HepG2 (cell line): ENCODE measurements at regions not wholly inside any gene's neighbourhood (a gene's known extent, or its start where the extent isn't known, plus 50 kb on each side); places are given as distances from the start of the nearest gene placed in this dataset.

Experiments
- ATAC-seq: fragments of 200-7000 bp; cut with Tn5 transposase; 3 replicates; pipeline ENCODE4 v1.9.1; 2020; ENCODE audit warnings: mild to moderate bottlenecking, moderate library complexity
- BruUV-seq: library from RNA; stranded (reverse); fragments of 400-500 nt; replicated peaks from 2 replicates; lab custom pipeline; 2021; lab: Mats Ljungman, UMichigan
- CTCF ChIA-PET: fragments of 300-600 bp; formaldehyde crosslinking; extraction: SDS; loops from one replicate; lab custom pipeline; 2021; ENCODE audit warnings: low total read pairs, inconsistent platforms, low intra/inter-chr PET ratio; lab: Yijun Ruan, JAX
- POLR2A ChIA-PET: fragments of 350-600 bp; sonication (Branson Sonifier 250); formaldehyde crosslinking; loops from one replicate; lab custom pipeline; 2020; ENCODE audit warnings: antibody characterized with exemption, inconsistent platforms; lab: Yijun Ruan, JAX
- DNase-seq: peaks from one replicate; pipeline ENCODE4 v3.0.0-alpha.2; 2015; ENCODE audit warnings: low spot score
- FAIRE-seq: peaks from 3 replicates; lab custom pipeline; 2011; peaks lifted over from hg19 to GRCh38; lab: Jason Lieb, UNC
- H2AFZ ChIP-seq: one replicate; pipeline ENCODE4 v1.6.1; 2011; ENCODE audit warnings: low read length, inconsistent platforms
- H3K27ac ChIP-seq: fragments of 300-600 bp; 3 replicates; pipeline ENCODE4 v1.8.0; 2011; ENCODE audit warnings: mixed run types, mild to moderate bottlenecking, mixed read lengths, low read length, inconsistent platforms; ENCODE audit not compliant: insufficient read depth; ENCODE audit errors: extremely low read length
- H3K27me3 ChIP-seq, 2 experiments: fragments of 200-600 bp in 1 of 2; 2 replicates in 1 of 2; 3 replicates in 1 of 2; pipeline versions ENCODE4 v1.6.0 to v1.8.0; 2011; ENCODE audit warnings: low read length in 2 of 2, mild to moderate bottlenecking in 2 of 2, moderate library complexity in 2 of 2, inconsistent platforms in 1 of 2; ENCODE audit not compliant: insufficient read depth in 2 of 2, control insufficient read depth in 1 of 2
- H3K36me3 ChIP-seq, 2 experiments: fragments of 200-600 bp in 1 of 2; replicated peaks in 1 of 2; 2 replicates in 1 of 2; 3 replicates in 1 of 2; pipeline versions ENCODE4 v1.5.1 to v1.8.0; 2011; ENCODE audit warnings: low read length in 2 of 2, inconsistent platforms in 1 of 2; ENCODE audit not compliant: insufficient read depth in 2 of 2, control insufficient read depth in 1 of 2
- H3K4me1 ChIP-seq: 2 replicates; pipeline ENCODE4 v1.5.1; 2012; ENCODE audit warnings: low read length, inconsistent platforms; ENCODE audit not compliant: insufficient read depth
- H3K4me2 ChIP-seq: 2 replicates; pipeline ENCODE4 v1.6.0; 2011; ENCODE audit warnings: low read depth, low read length, inconsistent platforms
- H3K4me3 ChIP-seq, 3 experiments: fragments of 200-600 bp in 1 of 3; sonication (generic), shearing (Covaris generic) in 1 of 3; replicated peaks in 1 of 3; 2 replicates each; pipeline ENCODE4 v1.5.1; 2011 to 2016; ENCODE audit warnings: low read length in 3 of 3, inconsistent platforms in 2 of 3, low read depth in 2 of 3, mild to moderate bottlenecking in 2 of 3, control low read depth in 1 of 3, mixed read lengths in 1 of 3; ENCODE audit not compliant: insufficient read depth in 1 of 3
- H3K79me2 ChIP-seq: one replicate; pipeline ENCODE4 v1.6.1; 2011; ENCODE audit warnings: low read length, inconsistent platforms; ENCODE audit not compliant: insufficient read depth
- H3K9ac ChIP-seq: 2 replicates; pipeline ENCODE4 v1.6.0; 2011; ENCODE audit warnings: mild to moderate bottlenecking, low read depth, low read length, inconsistent platforms; ENCODE audit not compliant: insufficient read depth
- H3K9me3 ChIP-seq: 2 replicates; pipeline ENCODE4 v1.5.1; 2012; ENCODE audit warnings: mild to moderate bottlenecking, low read length
- H4K20me1 ChIP-seq: 2 replicates; pipeline ENCODE4 v1.6.0; 2011; ENCODE audit warnings: inconsistent platforms, mild to moderate bottlenecking, low read length, moderate library complexity; ENCODE audit not compliant: insufficient read depth
- ARHGAP35 ChIP-seq: sonication (generic); formaldehyde crosslinking; IDR thresholded peaks from 2 replicates; pipeline ENCODE4 v1.9.0; 2022; ENCODE audit warnings: mild to moderate bottlenecking, inconsistent platforms, moderate library complexity, missing genetic modification reagents, borderline replicate concordance
- BCL6 ChIP-seq: IDR thresholded peaks from 2 replicates; pipeline ENCODE4 v1.6.1; 2016; ENCODE audit warnings: missing genetic modification reagents, missing compliant biosample characterization
- CBX2 ChIP-seq, 2 experiments: fragments of 200-600 bp in 1 of 2; sonication (generic); formaldehyde crosslinking in 1 of 2; IDR thresholded peaks; 2 replicates each; pipeline versions ENCODE4 v1.7.0 to v1.8.1; 2018 to 2022; ENCODE audit warnings: low read depth in 2 of 2, low read length in 1 of 2, mild to moderate bottlenecking in 1 of 2, missing genetic modification reagents in 1 of 2
- DNMT3B ChIP-seq: conservative IDR thresholded peaks from 2 replicates; pipeline ENCODE4 v1.6.1; 2016; ENCODE audit warnings: missing biosample characterization, control low read depth
- EEA1 ChIP-seq: sonication (generic); formaldehyde crosslinking; IDR thresholded peaks from 2 replicates; pipeline ENCODE4 v1.5.1; 2020; ENCODE audit warnings: mild to moderate bottlenecking, missing genetic modification reagents, borderline replicate concordance
- EZH2 ChIP-seq: conservative IDR thresholded peaks from 2 replicates; pipeline ENCODE4 v1.6.1; 2012; ENCODE audit warnings: mild to moderate bottlenecking, low read depth, low read length, moderate library complexity
- IKZF4 ChIP-seq: sonication (generic); formaldehyde crosslinking; IDR thresholded peaks from 2 replicates; pipeline ENCODE4 v1.5.1; 2020; ENCODE audit warnings: borderline replicate concordance, mild to moderate bottlenecking, low read depth, missing genetic modification reagents; ENCODE audit errors: not compliant biosample characterization
- JDP2 ChIP-seq: sonication (generic); formaldehyde crosslinking; IDR thresholded peaks from 2 replicates; pipeline ENCODE4 v1.8.1; 2022; ENCODE audit warnings: missing genetic modification reagents, borderline replicate concordance
- KMT2B ChIP-seq: IDR thresholded peaks from 2 replicates; pipeline ENCODE4 v1.6.1; 2016; ENCODE audit warnings: missing genetic modification reagents, missing compliant biosample characterization
- MIXL1 ChIP-seq: IDR thresholded peaks from 2 replicates; pipeline ENCODE4 v1.6.1; 2016
- REL ChIP-seq: sonication (generic); formaldehyde crosslinking; conservative IDR thresholded peaks from 2 replicates; pipeline ENCODE4 v1.8.0; 2022; ENCODE audit warnings: mild to moderate bottlenecking, missing genetic modification reagents, moderate library complexity
- ZNF282 ChIP-seq: fragments of 450-650 bp; IDR thresholded peaks from 2 replicates; pipeline ENCODE4 v1.6.1; 2018; ENCODE audit not compliant: partially characterized antibody
- ZNF335 ChIP-seq: sonication (generic); formaldehyde crosslinking; IDR thresholded peaks from 2 replicates; pipeline ENCODE4 v1.4.0; 2020; ENCODE audit warnings: missing genetic modification reagents
- ZNF432 ChIP-seq: sonication (generic); formaldehyde crosslinking; IDR thresholded peaks from 2 replicates; pipeline ENCODE4 v1.5.0; 2020; ENCODE audit warnings: missing genetic modification reagents, mild to moderate bottlenecking, borderline replicate concordance
- ZNF547 ChIP-seq: sonication (generic); formaldehyde crosslinking; IDR thresholded peaks from 2 replicates; pipeline ENCODE4 v1.5.1; 2020; ENCODE audit warnings: mild to moderate bottlenecking, missing genetic modification reagents
- WGBS: methylation state at CpG from one replicate; pipeline ENCODE4 v1.1.6; 2017; ENCODE audit warnings: low lambda C conversion rate; 5-methylcytosine and 5-hydroxymethylcytosine counted together
- in situ Hi-C: cut with HindIII; loops from 2 replicates; pipeline ENCODE4 v1.10.0; 2017; ENCODE audit warnings: low pct_unique_long_range_greater_than_20kb; ENCODE audit not compliant: extremely low pct_ligation_motif_present
- intact Hi-C: fragments of 100-400 bp; cut with micrococcal nuclease; formaldehyde crosslinking; loops from one replicate; pipeline ENCODE4 v1.10.0; 2022; ENCODE audit not compliant: unreplicated experiment
- TF ChIP-seq, protein P1 (sequence below): sonication (generic); formaldehyde crosslinking; IDR thresholded peaks from 2 replicates; pipeline ENCODE4 v1.4.0; 2020; ENCODE audit warnings: missing genetic modification reagents

DNA sequence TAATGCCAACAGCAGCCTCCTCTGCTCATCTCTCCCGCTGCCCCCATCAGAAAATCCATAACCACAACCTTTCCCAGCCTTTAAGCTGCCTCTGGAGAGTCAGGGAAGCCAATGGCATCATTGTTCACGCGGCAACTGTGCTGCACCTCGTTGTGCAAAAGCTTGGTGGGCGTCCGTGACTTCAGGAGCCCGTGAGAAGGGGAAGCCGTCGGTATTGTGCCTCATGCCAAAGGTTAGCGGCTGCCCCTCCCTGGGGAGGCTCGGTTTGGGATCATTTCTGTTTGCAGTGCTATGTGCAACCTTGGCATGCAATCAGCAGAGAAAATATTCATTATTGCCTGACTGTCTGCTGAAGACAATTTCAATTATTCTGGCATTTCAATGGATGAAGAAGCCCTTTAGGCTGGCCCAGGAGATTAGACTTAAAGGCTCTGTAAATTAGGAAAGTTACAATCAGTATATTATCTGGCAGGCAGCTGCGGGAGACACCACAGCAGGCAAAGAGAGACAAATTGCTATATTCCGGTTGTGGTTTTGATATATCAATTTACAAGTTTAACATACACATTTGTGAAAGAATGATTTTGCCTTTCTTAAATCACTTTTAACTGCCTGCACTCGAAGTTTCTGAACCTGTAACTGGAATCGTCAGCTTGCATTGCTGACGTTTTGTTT lies 244.5 kb downstream of the GATA3 start:
- Histone ChIP-seq H3K4me3 (no peak overlapping the region), H3K36me3 (no peaks in the 10 kb centered on the region), H3K4me2 (no peak overlapping the region), H3K9ac (no peak overlapping the region), H3K27me3 (peaks cover 0 to 39% of the 10 kb centered on the region in 2 experiments; a peak in 2 of 5 replicates), H2AFZ (no peak overlapping the region), H3K27ac (no peak overlapping the region), H3K4me1 (no peaks in the 10 kb centered on the region), H3K79me2 (no peaks in the 10 kb centered on the region), H3K9me3 (no peaks in the 10 kb centered on the region), H4K20me1 (no peaks in the 10 kb centered on the region)
- DNase-seq (no peak), FAIRE-seq (no peak), ATAC-seq (no peak)
- in situ Hi-C loops = no loop called here
- ChIA-PET CTCF (no interaction called here), POLR2A (no interaction called here)
- WGBS = 9% methylated on average over 16 of the region's 16 CpGs
- BruUV-seq = no TSS peak
- intact Hi-C loops = no loop called here
- TF ChIP-seq ZNF282 = no peak
- TF ChIP-seq EZH2 = 0 out of 2 replicates have a peak, but pooled peaks have one; percentile 40
- 0 out of 2 replicates have a peak, but pooled peaks have one; percentile 34 for TF ChIP-seq CBX2 (IDR thresholded peaks at IDR 0.05; ENCODE audit: low read depth, low read length)
- no peak for TF ChIP-seq CBX2 (CRISPR knock-in tag; IDR thresholded peaks at IDR 0.05; ENCODE audit: low read depth)

DNA sequence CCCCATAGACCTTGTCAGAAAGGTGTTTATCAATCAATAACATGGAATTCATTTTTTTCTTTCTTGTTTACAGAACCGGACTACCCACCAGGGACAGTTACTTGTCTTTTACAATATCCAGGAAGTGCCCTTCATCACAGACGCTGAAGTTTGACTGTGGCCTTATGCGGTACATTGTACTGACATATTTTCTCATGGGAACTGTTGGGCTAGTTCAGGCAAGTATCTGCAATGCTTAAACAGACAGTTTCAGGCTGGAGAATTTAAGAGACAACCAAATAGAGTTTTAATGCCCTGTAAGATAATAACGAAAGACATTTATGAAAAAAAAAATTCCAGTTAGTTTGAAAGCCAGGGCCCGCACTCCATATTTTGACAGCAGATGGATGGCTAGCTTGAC lies 246.4 kb downstream of the GATA3 start:
- Histone ChIP-seq H3K4me2 (no peak overlapping the region), H3K4me1 (no peaks in the 10 kb centered on the region), H3K4me3 (no peak overlapping the region), H3K27me3 (peaks cover 0 to 33% of the 10 kb centered on the region in 2 experiments; a peak in 3 of 5 replicates), H3K36me3 (no peaks in the 10 kb centered on the region), H3K27ac (no peak overlapping the region), H3K79me2 (no peaks in the 10 kb centered on the region), H4K20me1 (no peaks in the 10 kb centered on the region), H3K9ac (no peak overlapping the region), H2AFZ (no peak overlapping the region), H3K9me3 (no peaks in the 10 kb centered on the region)
- WGBS = 75% methylated on average over 5 of the region's 5 CpGs
- no TSS peak for BruUV-seq
- ChIA-PET POLR2A (no interaction called here), CTCF (no interaction called here)
- no peak for DNase-seq
- in situ Hi-C loops = no loop called here
- FAIRE-seq = no peak
- ATAC-seq = no peak
- intact Hi-C loops = no loop called here
- TF ChIP-seq ZNF547 (CRISPR knock-in tag) (no peak), ARHGAP35 (no peak), EEA1 (no peak), IKZF4 (CRISPR knock-in tag) (no peak), JDP2 (CRISPR knock-in tag) (no peak), ZNF335 (CRISPR knock-in tag) (no peak), REL (CRISPR knock-in tag) (no peak), MIXL1 (CRISPR knock-in tag) (no peak), BCL6 (CRISPR knock-in tag) (no peak), DNMT3B (CRISPR knock-in tag) (no peak), KMT2B (no peak), ZNF432 (CRISPR knock-in tag) (no peak)
- TF ChIP-seq, protein P1, sequence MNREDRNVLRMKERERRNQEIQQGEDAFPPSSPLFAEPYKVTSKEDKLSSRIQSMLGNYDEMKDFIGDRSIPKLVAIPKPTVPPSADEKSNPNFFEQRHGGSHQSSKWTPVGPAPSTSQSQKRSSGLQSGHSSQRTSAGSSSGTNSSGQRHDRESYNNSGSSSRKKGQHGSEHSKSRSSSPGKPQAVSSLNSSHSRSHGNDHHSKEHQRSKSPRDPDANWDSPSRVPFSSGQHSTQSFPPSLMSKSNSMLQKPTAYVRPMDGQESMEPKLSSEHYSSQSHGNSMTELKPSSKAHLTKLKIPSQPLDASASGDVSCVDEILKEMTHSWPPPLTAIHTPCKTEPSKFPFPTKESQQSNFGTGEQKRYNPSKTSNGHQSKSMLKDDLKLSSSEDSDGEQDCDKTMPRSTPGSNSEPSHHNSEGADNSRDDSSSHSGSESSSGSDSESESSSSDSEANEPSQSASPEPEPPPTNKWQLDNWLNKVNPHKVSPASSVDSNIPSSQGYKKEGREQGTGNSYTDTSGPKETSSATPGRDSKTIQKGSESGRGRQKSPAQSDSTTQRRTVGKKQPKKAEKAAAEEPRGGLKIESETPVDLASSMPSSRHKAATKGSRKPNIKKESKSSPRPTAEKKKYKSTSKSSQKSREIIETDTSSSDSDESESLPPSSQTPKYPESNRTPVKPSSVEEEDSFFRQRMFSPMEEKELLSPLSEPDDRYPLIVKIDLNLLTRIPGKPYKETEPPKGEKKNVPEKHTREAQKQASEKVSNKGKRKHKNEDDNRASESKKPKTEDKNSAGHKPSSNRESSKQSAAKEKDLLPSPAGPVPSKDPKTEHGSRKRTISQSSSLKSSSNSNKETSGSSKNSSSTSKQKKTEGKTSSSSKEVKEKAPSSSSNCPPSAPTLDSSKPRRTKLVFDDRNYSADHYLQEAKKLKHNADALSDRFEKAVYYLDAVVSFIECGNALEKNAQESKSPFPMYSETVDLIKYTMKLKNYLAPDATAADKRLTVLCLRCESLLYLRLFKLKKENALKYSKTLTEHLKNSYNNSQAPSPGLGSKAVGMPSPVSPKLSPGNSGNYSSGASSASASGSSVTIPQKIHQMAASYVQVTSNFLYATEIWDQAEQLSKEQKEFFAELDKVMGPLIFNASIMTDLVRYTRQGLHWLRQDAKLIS (CRISPR knock-in tag) = no peak
